ENCODE measurements at regions not wholly inside any gene's neighbourhood (a gene's known extent, or its start where the extent isn't known, plus 50 kb on each side); places are given as distances from the start of the nearest gene placed in this dataset.
A peak's percentile ranks its signal among the peaks of the same experiment; 100 is the strongest.

DNA sequence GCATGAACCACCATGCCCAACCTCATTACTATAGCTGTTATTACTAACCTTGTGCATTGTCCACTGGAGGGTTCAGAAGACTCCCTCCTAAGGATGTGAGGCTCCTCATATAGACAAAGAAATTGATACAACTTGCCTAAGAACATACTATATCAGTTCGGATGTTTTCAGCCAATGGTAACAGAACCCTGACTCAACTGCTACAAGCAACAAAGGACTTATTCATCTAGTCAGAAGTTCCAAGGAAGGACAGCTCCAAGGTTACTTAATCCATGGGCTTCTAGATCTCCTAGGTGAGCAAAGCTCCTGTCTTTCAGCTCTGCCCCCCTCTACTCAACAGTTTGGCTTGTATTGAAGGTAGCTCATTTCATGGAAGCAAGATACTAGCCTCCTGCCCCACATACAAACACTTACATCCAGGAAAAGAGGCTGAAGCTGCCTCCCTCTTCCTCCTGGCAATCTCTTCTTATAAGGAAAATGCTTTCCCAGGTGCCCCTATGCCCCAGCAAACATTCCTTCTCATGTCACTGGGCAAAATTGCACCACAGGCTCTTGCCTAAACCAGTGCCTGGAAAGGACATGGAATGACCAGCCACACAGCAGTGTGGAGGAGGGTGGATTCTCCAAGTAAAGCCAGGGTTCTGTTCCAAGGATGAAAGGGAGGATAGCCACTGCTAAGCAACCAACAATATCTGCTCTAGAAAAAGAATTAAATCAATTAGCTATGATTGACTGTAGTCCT is 497.8 kb downstream of the FOXO1 start:
- TF ChIP-seq, protein P1, sequence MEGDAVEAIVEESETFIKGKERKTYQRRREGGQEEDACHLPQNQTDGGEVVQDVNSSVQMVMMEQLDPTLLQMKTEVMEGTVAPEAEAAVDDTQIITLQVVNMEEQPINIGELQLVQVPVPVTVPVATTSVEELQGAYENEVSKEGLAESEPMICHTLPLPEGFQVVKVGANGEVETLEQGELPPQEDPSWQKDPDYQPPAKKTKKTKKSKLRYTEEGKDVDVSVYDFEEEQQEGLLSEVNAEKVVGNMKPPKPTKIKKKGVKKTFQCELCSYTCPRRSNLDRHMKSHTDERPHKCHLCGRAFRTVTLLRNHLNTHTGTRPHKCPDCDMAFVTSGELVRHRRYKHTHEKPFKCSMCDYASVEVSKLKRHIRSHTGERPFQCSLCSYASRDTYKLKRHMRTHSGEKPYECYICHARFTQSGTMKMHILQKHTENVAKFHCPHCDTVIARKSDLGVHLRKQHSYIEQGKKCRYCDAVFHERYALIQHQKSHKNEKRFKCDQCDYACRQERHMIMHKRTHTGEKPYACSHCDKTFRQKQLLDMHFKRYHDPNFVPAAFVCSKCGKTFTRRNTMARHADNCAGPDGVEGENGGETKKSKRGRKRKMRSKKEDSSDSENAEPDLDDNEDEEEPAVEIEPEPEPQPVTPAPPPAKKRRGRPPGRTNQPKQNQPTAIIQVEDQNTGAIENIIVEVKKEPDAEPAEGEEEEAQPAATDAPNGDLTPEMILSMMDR (IDR thresholded peaks at IDR 0.05; ENCODE audit: insufficient read depth, low read length, severe bottlenecking), result no peak
- DNase-seq (ENCODE audit: low read depth), result no peak
- no peak for FAIRE-seq
- Histone ChIP-seq H3K4me3 (ENCODE audit: low read depth, low read length) (no peak overlapping the region), H3K36me3 (ENCODE audit: control insufficient read depth, insufficient read depth, low read length) (no peaks in the 10 kb centered on the region), H3K27me3 (ENCODE audit: control insufficient read depth, insufficient read depth, low read length) (no peaks in the 10 kb centered on the region)

DNA sequence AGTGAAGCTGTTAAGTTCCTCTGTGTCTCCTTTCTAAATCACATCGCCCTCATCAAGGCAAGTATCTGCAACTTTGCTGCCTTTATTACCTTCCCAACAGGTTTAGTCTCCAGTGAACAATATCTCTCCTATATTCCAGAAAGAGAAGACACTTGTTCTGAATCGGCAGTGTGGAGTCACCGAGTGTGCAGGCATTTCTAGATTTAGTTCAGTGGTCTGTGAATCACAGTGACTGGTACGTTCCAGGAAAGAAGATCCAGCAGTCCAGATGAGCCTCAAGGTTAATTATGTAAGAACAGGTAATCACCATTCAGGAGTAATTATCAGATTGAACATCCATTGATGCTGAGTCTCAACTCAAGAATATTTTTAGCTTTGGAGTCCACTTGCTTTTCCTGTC is 497.0 kb downstream of the FOXO1 start:
- no peaks in the 10 kb centered on the region for H3K27me3 ChIP-seq (ENCODE audit: control insufficient read depth, insufficient read depth, low read length)
- no peak overlapping the region for H3K4me3 ChIP-seq (ENCODE audit: low read depth, low read length)
- TF ChIP-seq, protein P1 (IDR thresholded peaks at IDR 0.05; ENCODE audit: insufficient read depth, low read length, severe bottlenecking), result no peak
- no peaks in the 10 kb centered on the region for H3K36me3 ChIP-seq (ENCODE audit: control insufficient read depth, insufficient read depth, low read length)
- no peak for FAIRE-seq
- DNase-seq (ENCODE audit: low read depth), result no peak

DNA sequence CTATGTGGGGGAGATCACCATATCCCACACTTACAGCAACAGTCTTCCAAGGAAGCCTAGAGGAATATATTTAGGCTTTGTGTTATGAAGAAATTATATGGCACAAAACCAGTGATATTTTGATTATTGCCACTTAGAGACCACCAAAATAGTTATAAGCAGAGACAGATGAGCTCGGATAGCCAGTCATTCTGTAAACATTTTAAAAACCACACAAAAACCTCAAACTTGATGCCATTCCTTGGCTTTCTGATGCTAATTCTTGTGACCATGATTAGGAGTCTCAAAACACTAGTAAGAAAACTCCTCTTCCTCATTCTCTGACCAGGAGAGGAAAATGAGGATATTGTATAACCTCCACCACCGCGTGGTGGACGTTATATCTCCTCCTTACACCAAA is 496.4 kb downstream of the FOXO1 start:
- Histone ChIP-seq H3K36me3 (ENCODE audit: control insufficient read depth, insufficient read depth, low read length) (no peaks in the 10 kb centered on the region), H3K4me3 (ENCODE audit: low read depth, low read length) (no peak overlapping the region), H3K27me3 (ENCODE audit: control insufficient read depth, insufficient read depth, low read length) (no peaks in the 10 kb centered on the region)
- TF ChIP-seq, protein P1 (IDR thresholded peaks at IDR 0.05; ENCODE audit: insufficient read depth, low read length, severe bottlenecking), result no peak
- DNase-seq (ENCODE audit: low read depth) (no peak), FAIRE-seq (no peak)

DNA sequence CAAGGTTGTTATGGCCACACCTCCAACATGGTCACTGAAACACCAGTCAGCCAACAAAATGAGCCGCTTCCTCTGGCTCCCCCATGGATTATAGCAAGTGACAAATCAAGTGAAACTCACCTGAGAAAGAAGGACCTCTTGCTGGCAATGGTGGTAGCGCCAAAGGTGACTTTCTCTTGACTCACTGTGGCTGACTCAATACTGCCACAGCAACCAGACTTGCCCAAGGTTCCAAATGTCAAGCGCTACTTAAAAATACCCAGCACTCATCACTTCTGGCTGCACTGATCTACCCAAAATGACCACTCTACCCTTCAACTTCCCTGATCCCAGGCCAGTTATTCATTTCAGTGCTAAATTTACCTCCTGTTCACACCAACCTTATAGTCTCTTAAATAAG is 495.5 kb downstream of the FOXO1 start:
- TF ChIP-seq, protein P1 (IDR thresholded peaks at IDR 0.05; ENCODE audit: insufficient read depth, low read length, severe bottlenecking), result peak; percentile 16
- no peaks in the 10 kb centered on the region for H3K36me3 ChIP-seq (ENCODE audit: control insufficient read depth, insufficient read depth, low read length)
- DNase-seq (ENCODE audit: low read depth), result peak; percentile 92
- peak; percentile 75 for FAIRE-seq
- no peaks in the 10 kb centered on the region for H3K27me3 ChIP-seq (ENCODE audit: control insufficient read depth, insufficient read depth, low read length)
- no peak overlapping the region for H3K4me3 ChIP-seq (ENCODE audit: low read depth, low read length)

DNA sequence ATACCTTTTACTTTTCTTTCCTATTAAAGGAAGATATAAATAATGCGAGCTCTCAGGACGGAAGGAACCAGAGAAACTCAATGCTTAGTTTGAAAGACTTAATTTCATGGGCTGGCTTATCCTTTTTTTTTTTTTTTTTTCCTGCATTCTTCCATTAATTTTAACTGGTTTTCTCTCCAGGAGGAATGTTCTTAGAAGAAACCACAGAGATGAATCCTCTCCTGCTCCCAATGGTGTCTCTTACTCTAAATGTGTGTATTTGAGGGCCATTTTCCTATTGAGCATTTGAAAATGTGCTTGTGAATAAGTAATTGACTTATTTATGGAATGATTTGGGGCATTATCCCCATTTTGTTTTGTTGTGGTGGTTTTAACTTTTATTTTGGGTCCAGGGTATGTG is 494.9 kb downstream of the FOXO1 start:
- TF ChIP-seq, protein P1 (IDR thresholded peaks at IDR 0.05; ENCODE audit: insufficient read depth, low read length, severe bottlenecking), result no peak
- Histone ChIP-seq H3K27me3 (ENCODE audit: control insufficient read depth, insufficient read depth, low read length) (no peaks in the 10 kb centered on the region), H3K4me3 (ENCODE audit: low read depth, low read length) (no peak overlapping the region), H3K36me3 (ENCODE audit: control insufficient read depth, insufficient read depth, low read length) (no peaks in the 10 kb centered on the region)
- DNase-seq (ENCODE audit: low read depth) (no peak), FAIRE-seq (no peak)

DNA sequence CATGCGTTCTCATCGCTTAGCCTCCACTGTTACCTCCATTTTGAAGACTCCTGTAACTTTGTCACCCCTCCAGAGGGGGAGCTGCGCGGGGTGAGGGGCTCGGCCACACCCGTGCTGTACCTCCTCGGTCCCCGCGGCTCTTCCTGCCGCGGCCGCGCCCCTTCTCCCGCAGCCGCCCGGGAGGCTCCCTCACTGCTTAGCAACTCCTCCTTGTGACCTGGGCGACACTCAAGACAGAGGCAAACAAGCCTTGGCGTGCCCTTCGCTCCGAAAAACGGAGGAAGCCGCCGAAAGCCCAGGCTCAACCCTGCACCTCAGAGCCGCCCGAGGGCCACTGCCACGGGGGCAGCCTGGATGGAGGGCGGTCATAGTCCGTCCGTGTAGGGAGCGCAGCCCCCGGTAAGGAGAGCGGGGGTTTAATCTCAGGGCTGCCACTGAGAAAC is 494.3 kb downstream of the FOXO1 start:
- TF ChIP-seq, protein P1 (IDR thresholded peaks at IDR 0.05; ENCODE audit: insufficient read depth, low read length, severe bottlenecking), result no peak
- Histone ChIP-seq H3K36me3 (ENCODE audit: control insufficient read depth, insufficient read depth, low read length) (no peaks in the 10 kb centered on the region), H3K27me3 (ENCODE audit: control insufficient read depth, insufficient read depth, low read length) (no peaks in the 10 kb centered on the region), H3K4me3 (ENCODE audit: low read depth, low read length) (peak overlapping the region; percentile 23)
- FAIRE-seq (no peak), DNase-seq (ENCODE audit: low read depth) (peak; percentile 47)

Data from bronchial epithelial cell (primary cell).